PC-3 (cell line): ENCODE measurements at regions not wholly inside any gene's neighbourhood (a gene's known extent, or its start where the extent isn't known, plus 50 kb on each side); places are given as distances from the start of the nearest gene placed in this dataset.
"Not testable (repeated sequence)": the region's sequence is repeated elsewhere in the genome, so short reads cannot be mapped to it uniquely, and the experiment has no call there.

ENCODE experiments used
- CTCF ChIP-seq: fragments of 300-600 bp; sonication (generic); conservative IDR thresholded peaks from 2 replicates; pipeline ENCODE4 v1.5.1; 2017; ENCODE audit warnings: antibody characterized with exemption, low read depth, mild to moderate bottlenecking, low read length
- EZH2 ChIP-seq: fragments of 300-600 bp; sonication (generic); IDR thresholded peaks from one replicate; pipeline ENCODE4 v1.6.1; 2017; ENCODE audit warnings: antibody characterized with exemption, mild to moderate bottlenecking, low read length; ENCODE audit not compliant: unreplicated experiment

GRCh38 chr9:41358682-41359081, 169.6 kb upstream of the ZNG1F start:
- TF ChIP-seq CTCF, EZH2: not testable (repeated sequence)
